GM06990 (cell line): ENCODE measurements at regions not wholly inside any gene's neighbourhood (a gene's known extent, or its start where the extent isn't known, plus 50 kb on each side); places are given as distances from the start of the nearest gene placed in this dataset.

Experiments used
- DNase-seq: peaks from one replicate; pipeline ENCODE4 v3.0.0-alpha.2; 2011; ENCODE audit not compliant: insufficient read length; ENCODE audit errors: extremely low read depth
- H3K27me3 ChIP-seq: replicated peaks from 2 replicates; pipeline ENCODE4 v1.6.0; 2011; ENCODE audit warnings: low read length; ENCODE audit not compliant: control insufficient read depth, insufficient read depth
- H3K36me3 ChIP-seq: 2 replicates; pipeline ENCODE4 v1.5.1; 2011; ENCODE audit warnings: low read length; ENCODE audit not compliant: control insufficient read depth, insufficient read depth
- H3K4me3 ChIP-seq: replicated peaks from 2 replicates; pipeline ENCODE4 v1.5.1; 2011; ENCODE audit warnings: low read depth, mild to moderate bottlenecking, control low read depth, low read length
- CTCF ChIP-seq: IDR thresholded peaks from 2 replicates; pipeline ENCODE4 v1.5.1; 2011; ENCODE audit warnings: low read length, control low read depth, mild to moderate bottlenecking, inconsistent platforms; ENCODE audit not compliant: insufficient read depth, poor library complexity, severe bottlenecking

DNA sequence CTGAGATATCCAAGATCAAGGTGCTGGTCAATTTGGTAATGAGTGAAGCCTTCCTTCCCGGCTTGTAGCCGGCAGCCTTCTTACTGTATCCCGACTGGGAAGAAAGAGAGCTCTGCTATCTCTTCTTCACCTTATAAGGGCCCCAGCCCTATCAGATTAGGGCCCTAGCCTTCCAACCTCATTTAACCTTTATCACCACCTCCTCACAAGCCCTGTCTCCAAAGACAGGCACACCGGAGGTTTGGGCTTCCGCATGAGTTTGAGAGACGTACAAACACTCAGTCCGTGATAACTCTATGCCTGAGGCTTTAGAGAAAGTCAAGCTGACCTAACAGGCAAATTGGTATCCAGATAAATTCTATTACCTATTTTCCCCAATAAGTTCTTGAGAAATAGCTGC, 243.9 kb downstream of the OPA1 start:
- H3K4me3 ChIP-seq = no peak overlapping the region
- TF ChIP-seq CTCF = no peak
- no peak for DNase-seq
- no peaks in the 10 kb centered on the region for H3K27me3 ChIP-seq
- no peaks in the 10 kb centered on the region for H3K36me3 ChIP-seq

DNA sequence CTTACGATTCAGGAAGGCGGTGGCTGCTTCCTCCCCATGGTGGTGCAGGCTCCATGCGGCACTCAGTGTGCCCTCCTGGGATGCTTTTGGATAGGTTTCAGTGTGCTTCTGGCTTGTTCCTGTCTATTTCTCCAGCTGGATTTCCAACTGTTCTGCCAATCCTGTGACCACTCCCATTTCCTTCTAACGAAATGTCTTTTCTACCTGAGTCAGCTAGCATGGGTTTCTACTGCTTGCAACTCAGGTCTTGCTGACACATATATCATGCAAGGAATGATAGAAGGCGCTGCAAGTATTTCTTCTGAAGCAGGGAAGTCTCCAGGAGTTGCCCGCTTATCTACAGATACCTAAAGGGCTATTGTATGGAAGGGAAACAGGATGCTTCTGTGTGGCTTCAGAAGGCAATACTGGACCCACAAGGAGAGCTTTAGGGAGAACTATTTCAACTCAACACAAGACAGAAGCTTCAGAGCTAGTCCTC, 244.4 kb downstream of the OPA1 start:
- no peak for TF ChIP-seq CTCF
- Histone ChIP-seq H3K27me3 (no peaks in the 10 kb centered on the region), H3K4me3 (no peak overlapping the region), H3K36me3 (no peaks in the 10 kb centered on the region)
- no peak for DNase-seq

GRCh38 chr3:193840111-193840641, 247.2 kb downstream of the OPA1 start:
- H3K36me3 ChIP-seq = no peaks in the 10 kb centered on the region
- no peaks in the 10 kb centered on the region for H3K27me3 ChIP-seq
- no peak for DNase-seq
- no peak for TF ChIP-seq CTCF
- H3K4me3 ChIP-seq = no peak overlapping the region

DNA sequence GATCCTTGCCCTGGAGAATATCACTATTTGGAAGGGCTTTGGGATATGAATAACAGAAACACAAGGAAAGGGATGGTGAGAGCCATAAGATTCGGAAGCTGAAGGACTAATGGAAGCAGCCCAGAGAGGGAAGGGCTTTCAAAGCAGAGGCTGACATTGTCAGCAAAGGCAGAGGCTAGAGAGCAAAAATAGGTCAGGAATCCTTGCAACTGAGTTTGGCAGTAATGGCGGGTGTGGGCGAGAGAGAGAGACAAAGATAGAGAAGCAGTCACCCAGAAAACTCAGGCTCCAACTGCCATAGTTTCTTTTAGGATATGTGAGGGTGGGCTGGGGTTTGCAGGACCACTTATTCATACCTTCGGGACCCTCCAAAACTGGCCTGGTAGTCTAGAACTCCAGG, 248.6 kb downstream of the OPA1 start:
- DNase-seq = no peak
- no peak for TF ChIP-seq CTCF
- Histone ChIP-seq H3K36me3 (no peaks in the 10 kb centered on the region), H3K4me3 (no peak overlapping the region), H3K27me3 (no peaks in the 10 kb centered on the region)

DNA sequence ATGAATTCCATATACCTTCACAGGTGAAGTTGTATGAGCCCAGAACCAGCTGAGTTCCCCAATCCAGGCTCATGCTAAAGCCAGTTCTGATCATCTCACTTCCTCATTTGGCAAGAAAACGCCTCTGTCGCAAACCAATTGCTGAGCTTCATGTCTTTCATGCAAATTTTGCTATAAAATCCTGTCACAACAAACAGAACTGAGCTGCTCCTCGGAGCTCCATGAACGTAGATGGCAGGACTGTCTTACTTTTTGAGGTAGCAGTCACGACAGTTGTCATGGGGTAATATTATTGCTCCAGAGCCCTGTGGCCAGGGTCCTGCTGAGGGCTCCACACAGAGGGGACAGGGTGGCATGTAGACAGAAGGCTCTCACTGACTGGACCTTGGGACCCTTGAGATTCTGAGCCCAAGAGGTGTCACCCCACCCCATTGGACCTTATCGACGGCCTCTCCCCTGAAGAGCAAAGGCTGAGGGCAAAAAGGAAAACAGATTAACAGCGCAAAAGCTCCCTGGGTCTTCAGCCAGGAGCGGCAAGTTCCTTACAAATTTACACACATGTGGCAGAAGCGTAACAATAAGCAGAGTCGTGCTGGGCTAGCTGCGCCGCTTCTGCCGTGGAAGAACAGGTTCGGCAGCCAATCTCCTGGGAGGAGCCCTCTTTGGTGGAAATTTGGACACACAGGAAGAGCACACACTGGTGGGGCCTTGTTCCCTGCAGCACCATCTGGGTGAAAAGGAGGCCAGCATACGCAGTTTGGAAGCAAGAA, 249.2 kb downstream of the OPA1 start:
- H3K36me3 ChIP-seq = no peaks in the 10 kb centered on the region
- no peaks in the 10 kb centered on the region for H3K27me3 ChIP-seq
- no peak overlapping the region for H3K4me3 ChIP-seq
- DNase-seq = peak; percentile 37
- TF ChIP-seq CTCF = no peak
